Stimulated activated naive CD8-positive, alpha-beta T cell treated with anti-CD3 and anti-CD28 coated beads, Interleukin-15, Interleukin-2, amounts not matched to agents 100 ng/mL and 50 ng/mL, for 24 hours (primary cell): ENCODE measurements at regions not wholly inside any gene's neighbourhood (a gene's known extent, or its start where the extent isn't known, plus 50 kb on each side); places are given as distances from the start of the nearest gene placed in this dataset.
"Not testable (repeated sequence)": the region's sequence is repeated elsewhere in the genome, so short reads cannot be mapped to it uniquely, and the experiment has no call there.

Source experiments
- H3K27ac Mint-ChIP-seq: one replicate; pipeline ENCODE4 v1.8.0; 2021; ENCODE audit warnings: mild to moderate bottlenecking, mixed read lengths
- H3K27me3 Mint-ChIP-seq: one replicate; pipeline ENCODE4 v1.8.0; 2021; ENCODE audit warnings: mixed read lengths
- H3K36me3 Mint-ChIP-seq: one replicate; pipeline ENCODE4 v1.8.0; 2021; ENCODE audit warnings: low read depth, mixed read lengths
- H3K4me1 Mint-ChIP-seq: one replicate; pipeline ENCODE4 v1.8.0; 2021; ENCODE audit warnings: low read depth, mixed read lengths
- H3K4me3 Mint-ChIP-seq: one replicate; pipeline ENCODE4 v1.8.0; 2021; ENCODE audit warnings: mild to moderate bottlenecking, mixed read lengths
- H3K9me3 Mint-ChIP-seq: one replicate; pipeline ENCODE4 v1.8.0; 2021; ENCODE audit warnings: mixed read lengths

DNA sequence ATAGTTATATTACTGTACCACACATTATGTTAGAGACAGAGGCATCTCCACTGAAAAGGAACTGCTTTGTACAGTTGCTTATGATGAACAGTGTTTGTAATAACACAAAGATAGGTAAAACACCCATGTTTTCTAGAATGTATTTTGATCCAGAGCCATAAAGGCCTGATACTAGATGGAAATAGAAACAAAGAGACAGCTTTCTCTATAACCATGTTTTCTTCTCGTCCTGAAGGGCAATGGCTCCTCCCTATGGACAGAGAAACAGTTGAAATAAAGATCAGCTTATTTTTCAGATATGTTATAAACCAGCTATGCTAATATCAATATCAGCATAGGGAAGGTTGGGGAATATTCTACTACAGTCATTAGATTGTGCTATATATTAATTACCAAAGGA is 109.2 kb downstream of the ATXN7L3B start:
- no peak overlapping the region for H3K4me3 Mint-ChIP-seq
- no peaks in the 10 kb centered on the region for H3K4me1 Mint-ChIP-seq
- no peak overlapping the region for H3K27ac Mint-ChIP-seq
- no peaks in the 10 kb centered on the region for H3K9me3 Mint-ChIP-seq
- no peaks in the 10 kb centered on the region for H3K27me3 Mint-ChIP-seq
- H3K36me3 Mint-ChIP-seq = no peaks in the 10 kb centered on the region

DNA sequence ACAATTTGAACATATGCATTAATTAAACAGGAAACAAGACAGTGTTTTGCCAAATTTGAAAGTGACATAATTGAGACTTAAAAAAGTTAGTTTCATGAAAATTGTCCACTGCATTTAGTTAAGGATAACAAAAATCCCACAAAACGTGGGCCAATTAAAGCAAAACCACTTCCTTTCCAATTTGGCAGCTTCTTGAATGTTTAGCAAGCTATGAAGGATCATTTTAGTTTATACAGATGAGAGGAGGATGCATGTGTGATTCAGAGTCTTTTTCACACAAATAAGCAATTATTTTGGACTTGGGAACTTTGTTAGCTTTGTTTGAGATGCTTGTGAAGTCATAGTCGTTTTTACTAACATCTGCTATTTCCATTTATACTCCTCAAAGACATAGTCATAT is 109.6 kb downstream of the ATXN7L3B start:
- Mint-ChIP-seq H3K4me3 (no peak overlapping the region), H3K4me1 (no peaks in the 10 kb centered on the region), H3K27ac (no peak overlapping the region), H3K9me3 (no peaks in the 10 kb centered on the region), H3K36me3 (no peaks in the 10 kb centered on the region), H3K27me3 (no peaks in the 10 kb centered on the region)

DNA sequence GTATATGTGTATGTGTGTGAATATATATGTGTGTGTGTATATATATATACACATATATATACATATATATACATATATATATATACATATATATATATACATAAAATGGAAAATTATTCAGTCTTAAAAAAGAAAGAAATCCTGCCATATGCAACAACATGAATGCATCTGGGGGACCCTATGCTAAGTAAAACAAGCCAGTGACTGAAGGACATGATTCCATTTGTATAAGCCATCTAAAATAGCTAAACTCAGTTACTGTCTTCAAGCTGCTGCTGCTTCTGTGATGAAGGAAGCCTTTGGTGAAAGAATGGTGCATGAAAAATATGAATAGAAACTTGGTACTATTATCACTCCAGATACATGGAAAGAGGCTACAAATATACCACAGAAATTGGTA is 118.6 kb downstream of the ATXN7L3B start:
- no peaks in the 10 kb centered on the region for H3K36me3 Mint-ChIP-seq
- H3K27ac Mint-ChIP-seq = no peak overlapping the region
- no peak overlapping the region for H3K4me3 Mint-ChIP-seq
- H3K27me3 Mint-ChIP-seq = no peaks in the 10 kb centered on the region
- H3K9me3 Mint-ChIP-seq = no peaks in the 10 kb centered on the region
- no peaks in the 10 kb centered on the region for H3K4me1 Mint-ChIP-seq

DNA sequence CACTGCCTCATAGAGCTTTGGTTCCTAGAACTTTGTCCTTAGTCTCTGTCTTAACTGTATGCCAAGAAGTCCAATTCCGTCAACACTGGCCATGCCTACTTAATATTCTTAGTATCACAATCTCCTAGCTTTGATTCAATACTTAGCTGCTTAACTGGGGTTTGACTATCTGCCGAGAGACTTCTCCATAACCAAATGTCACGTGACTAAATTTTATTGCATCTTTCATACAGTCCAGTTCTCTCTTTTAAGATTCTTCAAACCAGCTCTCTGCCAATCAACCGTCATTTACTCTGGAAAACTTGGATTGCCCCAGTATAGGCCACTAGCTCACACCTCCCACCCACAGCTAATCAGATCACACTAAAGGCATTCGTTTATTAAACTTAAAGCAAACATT is 122.8 kb downstream of the ATXN7L3B start:
- Mint-ChIP-seq H3K9me3 (no peaks in the 10 kb centered on the region), H3K4me3 (no peak overlapping the region), H3K36me3 (no peaks in the 10 kb centered on the region), H3K27ac (no peak overlapping the region), H3K27me3 (no peaks in the 10 kb centered on the region), H3K4me1 (no peaks in the 10 kb centered on the region)

DNA sequence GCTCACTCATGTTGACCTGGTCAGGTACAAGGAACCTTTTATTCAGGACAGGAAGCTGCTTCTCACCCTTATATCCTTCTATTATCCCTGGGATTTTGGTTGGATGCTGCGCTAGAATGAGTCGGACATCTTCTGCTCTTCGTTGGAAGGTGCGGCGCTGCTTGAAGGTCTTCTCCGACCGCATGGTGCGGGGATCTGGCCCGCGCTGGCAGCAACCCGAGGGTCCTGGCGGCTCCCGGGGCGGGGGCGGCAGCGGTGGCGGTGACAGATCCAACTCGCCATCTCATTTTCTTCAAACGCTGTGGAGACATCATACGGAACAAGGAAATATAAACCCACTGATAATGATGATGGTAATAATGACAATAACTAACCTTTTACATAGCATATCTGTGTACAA is 126.3 kb downstream of the ATXN7L3B start:
- Mint-ChIP-seq H3K9me3 (no peaks in the 10 kb centered on the region), H3K27ac (no peak overlapping the region), H3K4me3 (no peak overlapping the region), H3K27me3 (no peaks in the 10 kb centered on the region), H3K36me3 (no peaks in the 10 kb centered on the region), H3K4me1 (no peaks in the 10 kb centered on the region)

DNA sequence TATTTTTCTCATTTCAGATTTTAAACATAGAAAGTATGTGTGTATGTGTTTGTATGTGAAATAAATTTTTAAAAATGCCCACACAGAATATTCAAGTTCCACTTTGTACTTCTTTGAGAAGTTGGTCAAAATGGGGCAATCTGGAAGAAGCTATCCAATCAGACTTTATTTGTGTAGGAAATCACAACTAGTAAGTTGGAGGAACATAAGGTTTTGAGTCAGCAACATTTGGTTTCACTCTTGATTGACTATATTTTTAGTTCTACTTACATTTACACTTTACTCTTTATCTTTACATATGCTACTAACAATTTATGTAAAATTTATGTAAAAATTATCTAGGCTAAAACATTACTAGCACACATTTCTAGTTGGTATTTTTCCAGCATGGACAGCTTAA is 128.1 kb downstream of the ATXN7L3B start:
- Mint-ChIP-seq H3K9me3 (no peaks in the 10 kb centered on the region), H3K4me1 (no peaks in the 10 kb centered on the region), H3K27ac (no peak overlapping the region), H3K36me3 (no peaks in the 10 kb centered on the region), H3K27me3 (peaks cover 3% of the 10 kb centered on the region), H3K4me3 (no peak overlapping the region)

DNA sequence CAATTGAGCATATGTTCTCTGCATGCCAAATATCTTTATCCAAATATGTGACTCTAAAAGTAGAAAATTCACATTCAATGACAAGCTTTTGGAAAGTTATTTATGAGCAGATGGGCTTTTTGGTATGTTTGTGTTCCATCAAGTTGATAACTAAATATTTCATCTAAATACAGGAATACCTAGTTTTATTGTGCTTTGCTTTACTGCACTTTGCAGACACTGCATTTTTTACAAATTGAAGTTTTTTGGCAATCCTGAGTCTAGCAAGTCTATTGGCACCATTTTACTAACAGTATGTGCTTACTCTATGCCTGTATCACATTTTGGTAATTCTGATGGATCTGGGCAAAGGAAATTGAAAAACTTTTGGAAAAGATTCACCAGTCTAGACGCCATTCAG is 133.8 kb downstream of the ATXN7L3B start:
- Mint-ChIP-seq H3K27ac (no peak overlapping the region), H3K36me3 (no peaks in the 10 kb centered on the region), H3K4me1 (no peaks in the 10 kb centered on the region), H3K4me3 (no peak overlapping the region), H3K9me3 (no peaks in the 10 kb centered on the region), H3K27me3 (peaks cover 8% of the 10 kb centered on the region)

DNA sequence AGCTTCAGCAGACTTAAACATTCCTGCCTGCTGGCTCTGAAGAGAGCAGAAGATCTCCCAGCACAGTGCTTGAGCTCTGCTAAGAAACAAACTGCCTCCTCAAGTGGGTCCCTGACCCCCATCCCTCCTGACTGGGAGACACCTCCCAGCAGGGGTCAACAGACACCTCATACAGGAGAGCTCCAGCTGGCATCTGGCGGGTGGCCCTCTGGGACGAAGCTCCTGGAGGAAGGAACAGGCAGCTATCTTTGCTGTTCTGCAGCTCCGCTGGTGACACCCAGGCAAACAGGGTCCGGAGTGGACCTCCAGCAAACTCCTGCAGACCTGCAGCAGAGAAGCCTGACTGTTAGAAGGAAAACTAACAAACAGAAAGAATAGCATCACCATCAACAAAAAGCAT is 139.3 kb downstream of the ATXN7L3B start:
- not testable (repeated sequence) for H3K36me3 Mint-ChIP-seq, H3K27me3 Mint-ChIP-seq, H3K4me3 Mint-ChIP-seq, H3K4me1 Mint-ChIP-seq, H3K27ac Mint-ChIP-seq, H3K9me3 Mint-ChIP-seq

DNA sequence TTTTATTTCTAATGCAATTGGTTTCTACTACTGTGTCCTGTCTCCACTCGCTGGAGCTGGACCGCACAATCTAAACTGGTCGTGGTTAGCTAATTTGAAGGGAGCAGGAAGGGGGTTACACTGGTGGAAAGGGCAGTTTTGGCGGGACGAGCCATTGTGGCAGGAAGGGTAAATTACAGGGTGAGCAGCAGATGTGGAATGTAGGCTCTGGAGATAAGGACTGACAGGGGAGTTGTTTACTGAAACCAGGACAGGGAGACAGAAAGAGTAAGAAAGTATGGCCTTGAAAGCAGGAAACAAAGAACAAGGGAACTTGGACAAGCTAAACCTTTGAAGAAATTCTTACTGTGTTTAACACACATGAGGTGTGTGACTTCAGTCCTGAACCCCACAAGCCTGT is 147.8 kb downstream of the ATXN7L3B start:
- Mint-ChIP-seq H3K4me3 (no peak overlapping the region), H3K27ac (no peak overlapping the region), H3K27me3 (no peaks in the 10 kb centered on the region), H3K36me3 (no peaks in the 10 kb centered on the region), H3K4me1 (no peaks in the 10 kb centered on the region), H3K9me3 (peaks cover 5% of the 10 kb centered on the region)

DNA sequence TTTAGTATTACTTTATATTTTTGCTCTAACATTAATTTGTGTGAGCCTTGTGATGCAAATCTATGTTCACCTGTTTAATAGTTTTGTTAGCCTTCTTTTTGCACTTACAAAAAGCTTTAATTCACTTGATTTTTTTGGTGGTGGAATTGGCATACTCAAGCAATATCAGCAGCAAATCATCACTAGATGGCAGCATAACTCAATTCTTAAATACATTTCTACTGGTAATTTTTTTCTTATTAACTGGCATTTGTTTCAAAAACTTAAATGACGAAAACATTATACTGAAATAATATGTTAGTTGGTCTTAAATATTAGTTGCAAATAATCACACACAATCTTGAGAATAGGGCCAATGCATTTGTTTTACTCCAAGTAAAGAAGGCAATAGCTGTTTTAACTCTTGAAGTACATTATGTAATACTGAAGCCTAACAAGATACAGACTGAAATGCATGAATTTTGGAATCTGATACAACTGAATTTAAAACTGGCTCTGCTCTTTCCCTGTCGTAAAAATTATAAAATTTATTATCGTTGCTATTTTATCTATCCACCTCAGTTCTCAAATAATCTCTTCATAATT is 151.5 kb downstream of the ATXN7L3B start:
- no peaks in the 10 kb centered on the region for H3K36me3 Mint-ChIP-seq
- H3K27me3 Mint-ChIP-seq = no peaks in the 10 kb centered on the region
- H3K27ac Mint-ChIP-seq = no peak overlapping the region
- H3K4me3 Mint-ChIP-seq = no peak overlapping the region
- no peaks in the 10 kb centered on the region for H3K4me1 Mint-ChIP-seq
- peaks cover 5% of the 10 kb centered on the region for H3K9me3 Mint-ChIP-seq

DNA sequence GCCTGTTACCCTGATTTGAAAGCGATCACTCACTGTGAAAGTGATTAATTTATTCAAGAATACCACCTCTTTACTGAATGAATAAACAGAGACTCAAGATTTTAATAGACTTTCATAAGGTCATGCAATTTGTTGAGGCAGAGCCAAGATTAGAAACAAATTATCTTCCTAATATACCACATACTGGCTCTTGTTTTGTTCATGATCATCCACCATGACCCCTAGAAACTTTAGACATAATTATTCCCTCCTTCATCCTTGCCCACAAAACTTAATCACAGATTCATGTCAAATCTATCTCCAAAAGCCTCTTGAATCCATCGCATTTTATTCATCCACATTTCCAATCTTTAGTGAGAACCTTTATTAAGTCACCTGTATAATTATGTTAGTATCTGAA is 152.3 kb downstream of the ATXN7L3B start:
- Mint-ChIP-seq H3K4me3 (no peak overlapping the region), H3K9me3 (peaks cover 5% of the 10 kb centered on the region), H3K27ac (no peak overlapping the region), H3K27me3 (no peaks in the 10 kb centered on the region), H3K36me3 (no peaks in the 10 kb centered on the region), H3K4me1 (no peaks in the 10 kb centered on the region)

DNA sequence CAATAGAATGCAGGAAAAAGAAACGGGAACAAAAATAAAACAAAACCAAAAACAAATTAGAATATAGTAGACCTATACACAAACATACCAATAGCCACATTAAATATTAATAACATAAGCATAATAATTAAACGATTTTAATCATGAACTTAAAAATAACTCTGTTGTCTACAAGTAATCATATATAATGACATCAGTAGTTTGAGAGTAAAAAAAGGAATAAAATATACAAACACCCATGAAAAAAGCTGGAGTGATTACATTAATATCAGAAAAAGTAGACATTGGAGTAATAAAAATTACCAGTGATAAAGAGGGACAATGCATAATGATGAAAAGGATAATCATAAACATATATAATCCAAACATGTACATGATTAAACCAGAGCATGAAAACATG is 181.8 kb downstream of the ATXN7L3B start:
- H3K9me3 Mint-ChIP-seq = no peaks in the 10 kb centered on the region
- H3K36me3 Mint-ChIP-seq = no peaks in the 10 kb centered on the region
- no peaks in the 10 kb centered on the region for H3K4me1 Mint-ChIP-seq
- H3K4me3 Mint-ChIP-seq = no peak overlapping the region
- no peak overlapping the region for H3K27ac Mint-ChIP-seq
- H3K27me3 Mint-ChIP-seq = no peaks in the 10 kb centered on the region

DNA sequence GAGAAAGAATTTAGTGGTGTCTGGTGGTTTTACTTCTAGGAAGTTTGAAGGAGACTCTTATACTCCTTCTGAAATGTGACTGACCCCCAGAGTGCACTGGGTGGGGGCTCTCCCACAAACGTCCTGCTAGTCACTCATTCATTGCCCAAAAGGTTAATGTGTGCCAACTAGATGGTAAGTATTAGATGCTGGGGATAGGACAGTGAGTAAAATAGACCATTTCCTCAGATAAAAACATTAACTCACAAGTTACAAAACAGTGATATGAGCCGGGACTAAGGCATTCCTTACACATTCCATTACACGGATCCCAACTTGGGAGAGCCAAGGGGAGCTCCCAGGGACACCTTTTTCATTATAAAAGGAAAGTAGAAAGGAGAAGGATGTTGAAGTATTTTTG is 185.1 kb downstream of the ATXN7L3B start:
- Mint-ChIP-seq H3K27me3 (no peaks in the 10 kb centered on the region), H3K36me3 (no peaks in the 10 kb centered on the region), H3K4me1 (no peaks in the 10 kb centered on the region), H3K27ac (no peak overlapping the region), H3K4me3 (no peak overlapping the region), H3K9me3 (no peaks in the 10 kb centered on the region)

DNA sequence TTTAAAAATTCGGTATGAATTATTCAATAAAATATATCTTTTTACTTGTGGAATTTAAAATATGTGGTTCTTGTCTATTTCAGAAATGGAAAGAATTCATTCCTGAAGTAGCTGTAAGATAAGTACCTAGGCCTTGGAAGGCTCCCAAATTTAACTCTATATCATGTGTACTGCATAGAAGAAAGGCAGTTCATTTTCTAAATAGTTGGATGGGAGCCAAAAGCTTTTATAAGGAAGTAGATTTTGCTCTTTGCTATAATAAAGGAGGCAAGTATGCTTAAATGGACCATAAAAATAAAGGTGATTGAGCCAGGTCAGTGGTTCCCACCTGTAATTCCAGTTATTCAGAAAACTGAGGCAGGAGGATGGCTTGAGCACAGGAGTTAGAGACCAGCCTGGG is 187.5 kb downstream of the ATXN7L3B start:
- Mint-ChIP-seq H3K9me3 (no peaks in the 10 kb centered on the region), H3K36me3 (no peaks in the 10 kb centered on the region), H3K4me1 (no peaks in the 10 kb centered on the region), H3K27ac (no peak overlapping the region), H3K4me3 (no peak overlapping the region), H3K27me3 (no peaks in the 10 kb centered on the region)

DNA sequence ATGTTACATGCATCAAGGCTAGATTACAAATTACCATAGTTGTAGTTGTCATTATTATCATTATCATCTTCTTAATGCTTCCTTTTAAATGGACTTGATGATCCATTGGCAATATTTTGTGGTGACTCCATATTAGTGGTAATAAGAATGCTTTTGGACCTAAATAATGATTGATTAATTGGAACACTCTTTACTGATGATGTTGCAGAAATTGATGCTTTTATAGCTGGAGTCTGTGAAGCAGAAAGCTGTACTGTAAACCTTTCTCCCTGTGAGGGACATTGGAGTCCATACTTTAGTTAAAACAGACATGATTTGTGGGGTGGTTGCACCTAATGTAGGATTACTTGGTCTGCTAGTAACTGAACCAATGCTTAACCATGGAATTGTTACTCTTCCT is 190.4 kb downstream of the ATXN7L3B start:
- H3K27ac Mint-ChIP-seq = no peak overlapping the region
- peaks cover 3% of the 10 kb centered on the region for H3K27me3 Mint-ChIP-seq
- no peak overlapping the region for H3K4me3 Mint-ChIP-seq
- no peaks in the 10 kb centered on the region for H3K9me3 Mint-ChIP-seq
- H3K36me3 Mint-ChIP-seq = no peaks in the 10 kb centered on the region
- H3K4me1 Mint-ChIP-seq = no peaks in the 10 kb centered on the region

DNA sequence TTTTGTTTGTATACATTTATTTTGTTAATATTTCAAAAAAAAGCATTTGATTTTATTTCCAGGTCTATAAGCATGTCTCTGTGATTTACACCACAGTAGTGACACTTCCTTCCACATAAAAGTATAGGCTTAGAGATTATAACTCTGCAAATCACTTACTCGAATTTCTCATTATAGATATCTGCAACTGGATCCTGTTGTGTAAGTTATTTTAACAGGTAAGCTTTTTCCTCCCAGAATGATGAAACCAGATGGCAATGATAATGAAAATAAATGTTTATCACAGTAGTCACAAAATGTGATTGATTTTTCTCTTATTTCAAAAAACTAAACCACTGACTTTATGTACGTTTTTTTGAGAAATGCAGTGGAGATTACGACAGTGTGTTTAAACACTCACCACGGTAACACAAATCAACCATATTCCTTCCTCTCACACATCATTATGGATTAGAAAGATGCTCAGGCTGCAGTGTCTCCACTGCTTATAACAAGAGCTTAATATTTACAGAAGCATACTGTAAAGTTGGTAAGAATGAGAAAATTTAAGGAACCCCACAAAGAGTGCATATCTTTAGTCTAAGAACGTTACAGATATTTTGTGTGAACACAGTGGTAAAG is 194.6 kb downstream of the ATXN7L3B start:
- peaks cover 3% of the 10 kb centered on the region for H3K27me3 Mint-ChIP-seq
- H3K9me3 Mint-ChIP-seq = no peaks in the 10 kb centered on the region
- H3K27ac Mint-ChIP-seq = no peak overlapping the region
- no peak overlapping the region for H3K4me3 Mint-ChIP-seq
- no peaks in the 10 kb centered on the region for H3K36me3 Mint-ChIP-seq
- H3K4me1 Mint-ChIP-seq = no peaks in the 10 kb centered on the region
